DMS 273 (cell line): ENCODE measurements at regions not wholly inside any gene's neighbourhood (a gene's known extent, or its start where the extent isn't known, plus 50 kb on each side); places are given as distances from the start of the nearest gene placed in this dataset.
A peak's percentile ranks its signal among the peaks of the same experiment; 100 is the strongest.

Experiments used
- DNase-seq: peaks from one replicate; lab custom pipeline; 2025; ENCODE audit not compliant: unreplicated experiment; lab: John Stamatoyannopoulos, UW

DNA sequence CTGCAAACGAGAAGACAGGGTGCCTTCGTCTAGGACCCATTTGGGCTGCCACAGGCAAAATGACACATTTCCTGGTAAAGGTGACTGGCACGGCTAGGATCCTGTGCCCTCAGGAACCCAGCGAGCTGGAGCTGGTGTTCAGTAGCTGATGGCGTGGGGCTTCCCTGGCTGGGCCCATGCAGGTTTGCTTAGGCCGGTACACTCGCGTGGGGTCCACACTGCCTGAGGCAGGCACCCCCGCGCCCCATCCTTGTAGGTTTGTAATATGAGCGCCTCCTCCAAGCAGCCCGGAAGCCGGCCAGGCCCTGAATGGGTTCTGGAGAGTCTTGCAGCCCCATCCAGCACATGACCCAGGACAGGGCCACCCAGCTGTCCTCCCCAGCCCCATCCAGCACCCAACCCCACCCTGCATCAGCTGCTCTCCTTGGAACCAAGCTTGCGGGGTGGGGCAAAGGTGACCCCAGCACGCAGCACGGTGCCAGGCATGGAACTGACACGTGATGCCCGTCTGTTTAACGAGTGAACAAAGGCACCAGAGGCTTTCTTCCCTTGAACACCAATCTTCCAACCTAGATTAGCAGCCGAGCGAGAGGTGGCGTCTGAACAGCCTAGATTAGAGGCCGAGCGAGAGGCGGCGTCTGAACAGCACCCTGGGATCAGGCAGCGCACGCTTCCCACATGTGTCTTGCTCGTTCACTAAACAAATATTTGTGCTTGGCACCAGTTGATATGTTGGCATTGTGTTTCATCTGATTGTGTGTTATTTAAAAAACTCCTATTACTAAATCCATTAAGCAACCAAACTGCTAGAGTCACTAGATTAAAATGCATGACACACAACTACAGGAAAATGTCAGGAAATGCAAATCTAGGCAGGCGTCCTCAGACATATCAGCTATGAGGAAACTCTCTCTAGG, 112.1 kb downstream of the DLL1 start:
- DNase-seq: peak; percentile 70

DNA sequence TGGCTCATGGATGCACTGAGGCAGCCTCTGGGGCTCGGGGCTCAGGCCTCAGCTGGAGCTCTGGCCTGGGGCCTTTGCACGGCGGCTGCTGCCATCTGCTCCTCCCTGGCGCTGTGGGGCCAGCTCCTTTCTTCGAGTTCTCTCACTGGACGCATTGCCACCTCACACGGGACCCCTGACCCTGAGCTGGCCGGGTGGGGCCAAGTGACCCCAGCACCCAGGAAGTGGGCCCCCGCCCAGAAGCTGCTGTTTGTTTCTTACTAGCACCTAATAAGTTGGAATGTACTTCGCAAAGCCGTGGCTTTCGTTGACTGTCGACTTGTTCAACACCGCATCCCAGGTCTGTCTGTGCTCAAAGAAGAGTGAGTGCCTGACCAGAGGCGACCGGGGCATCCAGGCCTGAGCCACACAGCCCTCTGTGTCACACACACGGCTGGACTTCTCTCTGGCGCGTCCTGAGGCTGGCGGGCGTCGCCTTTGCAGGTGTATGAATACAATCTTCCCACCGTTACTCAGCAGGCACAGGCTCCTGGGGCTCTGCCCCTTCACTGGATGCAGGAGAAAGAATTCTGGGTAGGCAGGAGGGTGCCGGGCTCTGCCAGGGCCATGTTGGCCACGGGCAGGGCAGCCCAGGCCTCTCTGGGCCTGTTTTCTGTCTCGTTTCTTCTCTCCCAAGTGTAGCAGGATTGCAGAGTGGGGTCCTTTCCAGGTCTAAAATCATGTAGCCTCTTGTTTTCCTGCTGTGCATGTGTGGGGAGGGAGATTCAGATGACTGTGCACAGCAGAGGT, 112.9 kb downstream of the DLL1 start:
- peak; percentile 48 for DNase-seq

DNA sequence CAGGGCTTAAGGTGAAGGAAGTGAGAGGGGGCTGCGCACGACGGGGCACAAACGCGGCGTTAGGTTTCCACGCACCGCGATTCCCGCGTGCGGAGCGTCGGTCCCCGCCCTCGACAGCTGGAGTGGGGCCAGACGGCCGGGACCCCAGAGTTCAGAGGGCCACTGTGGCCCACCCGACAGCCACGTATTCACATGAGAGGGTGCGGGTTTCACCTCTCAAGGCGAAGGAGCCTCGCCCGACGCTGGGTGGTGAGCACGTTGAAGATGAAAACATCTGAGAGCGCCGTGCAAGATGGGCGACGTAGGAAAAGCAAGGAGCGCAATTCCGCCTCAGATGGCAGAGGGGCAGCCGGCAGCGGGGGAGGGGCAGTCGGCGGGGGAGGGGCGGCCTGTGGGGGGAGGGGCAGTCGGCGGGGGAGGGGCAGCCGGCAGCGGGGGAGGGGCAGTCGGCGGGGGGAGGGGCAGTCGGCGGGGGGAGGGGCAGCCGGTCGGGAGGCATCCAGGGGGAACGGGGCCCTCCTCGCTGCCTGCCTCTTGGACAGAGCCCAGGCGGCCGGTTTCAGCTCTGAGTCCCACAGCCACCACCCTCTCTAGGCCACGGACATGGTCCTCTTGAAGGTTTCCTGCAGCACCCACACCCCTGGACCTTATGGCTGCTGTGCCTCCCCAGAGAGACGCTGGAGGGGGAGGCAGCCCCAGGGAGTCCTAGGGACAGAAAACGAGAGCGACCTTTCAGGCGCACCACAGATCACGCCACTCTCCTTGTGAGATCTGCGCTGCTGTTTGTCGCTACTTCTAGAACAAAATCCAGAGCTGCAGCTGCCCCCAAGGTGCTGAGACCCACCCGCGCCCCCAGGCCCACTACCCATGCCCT, 113.7 kb downstream of the DLL1 start:
- DNase-seq: peak; percentile 75

DNA sequence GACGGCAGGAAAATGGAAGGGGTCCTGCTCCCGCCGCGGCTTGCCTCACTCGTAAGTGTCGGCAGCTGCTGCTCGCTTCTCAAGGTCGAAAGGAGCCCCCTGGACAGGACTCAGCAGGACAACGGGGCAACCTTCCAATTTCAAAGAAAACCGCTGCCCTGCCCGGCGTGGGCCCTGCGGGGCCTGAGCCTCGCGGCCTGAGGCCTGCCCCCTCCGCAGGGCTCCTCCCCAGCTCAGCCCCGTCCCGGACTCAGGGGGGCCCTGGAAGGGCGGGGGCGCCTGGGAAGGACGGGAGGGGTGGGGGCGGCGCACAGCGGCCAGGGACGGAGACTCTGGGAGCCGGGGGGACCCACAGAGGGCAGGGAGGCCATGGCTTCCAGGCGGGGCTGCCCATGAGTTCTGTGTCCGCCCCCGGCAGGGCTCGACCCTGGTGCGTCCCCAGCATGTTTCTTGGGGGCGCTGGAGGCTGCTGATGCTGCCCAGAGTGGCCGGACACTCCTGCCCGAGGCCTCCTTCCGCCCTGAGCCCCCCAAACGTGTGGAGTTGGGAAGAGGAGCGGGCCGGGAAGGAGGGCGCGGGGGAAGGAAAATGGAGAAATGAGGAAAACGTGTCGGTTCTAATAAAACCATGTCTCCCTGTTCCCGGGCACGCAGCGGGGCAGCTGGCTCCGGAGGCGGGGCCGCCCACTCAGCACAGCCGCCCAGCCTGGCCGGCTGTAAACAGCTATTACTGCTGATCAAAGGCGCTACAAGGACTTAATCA, 114.6 kb downstream of the DLL1 start:
- DNase-seq: peak; percentile 84

DNA sequence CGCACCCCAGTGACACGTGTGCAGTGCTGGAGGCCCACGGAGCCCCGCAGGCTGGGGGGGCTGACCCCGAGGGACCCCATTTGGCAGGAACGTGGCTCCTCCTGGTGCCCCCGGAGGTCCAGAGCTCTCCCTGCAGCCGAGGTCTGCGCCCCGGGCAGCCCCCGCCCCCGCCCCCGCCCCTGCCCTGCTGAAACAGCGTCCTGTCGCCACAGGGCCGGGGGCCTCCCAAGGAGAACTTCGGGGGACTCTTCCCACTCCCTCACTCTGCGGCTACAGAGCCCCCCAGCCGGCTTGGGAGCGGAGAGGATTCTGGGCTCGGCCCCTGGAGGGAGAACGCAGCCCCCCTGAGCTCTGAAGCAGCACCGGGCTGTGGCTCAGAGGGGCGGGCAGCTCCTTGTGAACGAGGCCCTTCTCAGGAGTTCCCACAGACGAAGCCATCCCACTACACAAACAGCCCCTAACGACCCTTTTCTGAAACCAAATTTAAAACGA, 115.2 kb downstream of the DLL1 start:
- DNase-seq: no peak

DNA sequence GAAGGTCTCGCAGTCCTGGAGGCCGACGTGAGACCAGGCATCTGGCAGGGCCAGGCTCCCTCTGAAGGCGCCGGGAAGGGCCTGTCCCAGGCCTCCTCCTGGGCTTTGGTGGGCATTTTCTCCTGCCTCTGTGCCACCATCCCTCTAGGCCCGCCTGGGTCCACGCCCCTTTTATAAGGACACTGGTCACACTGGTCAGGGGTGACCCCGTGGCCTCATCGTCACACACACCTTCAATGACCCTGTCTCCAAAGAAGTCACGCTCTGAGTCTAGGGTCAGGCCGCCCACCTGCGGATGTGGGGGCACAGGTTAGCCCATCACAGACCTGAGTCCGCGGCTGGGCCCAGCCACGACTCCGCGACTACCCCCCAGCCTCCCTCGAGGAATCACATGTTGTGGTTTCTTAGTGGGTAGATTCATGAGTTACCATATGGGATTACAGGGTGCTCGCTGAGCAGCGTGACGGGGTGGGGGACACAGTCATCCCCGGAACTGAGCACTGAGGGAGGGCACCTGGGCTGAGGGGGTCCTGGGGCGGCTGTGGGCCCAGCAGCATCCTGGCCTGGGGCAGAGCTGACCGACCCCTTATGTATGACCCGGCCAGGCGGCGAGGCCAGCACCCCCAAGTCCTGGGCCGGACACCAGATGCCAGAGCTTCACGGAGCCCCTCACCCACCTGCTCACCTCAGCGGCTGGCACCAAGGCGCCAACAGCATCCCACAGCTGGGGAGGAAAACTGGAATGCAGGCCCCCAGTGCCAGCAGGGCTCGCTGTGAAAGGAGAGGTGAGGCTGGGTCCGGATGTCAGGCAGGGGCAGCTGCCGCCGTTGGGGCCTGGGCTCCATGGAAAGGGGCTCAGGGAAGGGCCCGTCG, 115.9 kb downstream of the DLL1 start:
- no peak for DNase-seq

DNA sequence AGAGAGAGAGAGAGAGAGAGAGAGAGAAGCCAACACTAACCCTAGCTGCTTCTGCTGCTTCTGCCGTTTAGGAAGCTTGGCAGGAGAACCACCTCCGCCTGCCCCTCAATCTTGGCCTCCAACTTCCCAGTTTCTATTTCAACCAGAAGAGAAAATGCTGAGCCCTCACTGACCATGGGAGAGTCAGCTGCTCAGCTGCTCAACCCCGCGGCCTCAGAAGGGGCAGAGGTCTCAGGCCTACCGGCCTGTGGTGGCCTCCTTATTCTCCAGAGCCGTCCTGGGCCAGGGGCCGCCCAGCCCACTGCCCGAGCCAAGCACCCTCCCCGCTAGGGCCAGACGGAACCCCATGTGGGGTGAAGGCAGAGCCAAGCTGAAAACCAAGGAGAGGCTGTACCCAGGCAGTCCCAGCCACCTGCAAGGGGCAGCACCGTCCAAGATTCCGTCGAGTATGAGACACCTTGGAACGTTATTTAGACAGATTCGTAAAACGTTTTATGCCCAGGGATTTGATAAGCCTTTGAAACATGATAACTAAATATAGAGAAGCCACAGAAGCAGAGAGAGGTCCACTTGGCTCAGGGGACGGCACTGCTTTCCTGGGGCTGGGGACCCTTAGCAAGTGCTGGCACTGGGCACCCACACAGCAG, 116.6 kb downstream of the DLL1 start:
- DNase-seq: no peak

DNA sequence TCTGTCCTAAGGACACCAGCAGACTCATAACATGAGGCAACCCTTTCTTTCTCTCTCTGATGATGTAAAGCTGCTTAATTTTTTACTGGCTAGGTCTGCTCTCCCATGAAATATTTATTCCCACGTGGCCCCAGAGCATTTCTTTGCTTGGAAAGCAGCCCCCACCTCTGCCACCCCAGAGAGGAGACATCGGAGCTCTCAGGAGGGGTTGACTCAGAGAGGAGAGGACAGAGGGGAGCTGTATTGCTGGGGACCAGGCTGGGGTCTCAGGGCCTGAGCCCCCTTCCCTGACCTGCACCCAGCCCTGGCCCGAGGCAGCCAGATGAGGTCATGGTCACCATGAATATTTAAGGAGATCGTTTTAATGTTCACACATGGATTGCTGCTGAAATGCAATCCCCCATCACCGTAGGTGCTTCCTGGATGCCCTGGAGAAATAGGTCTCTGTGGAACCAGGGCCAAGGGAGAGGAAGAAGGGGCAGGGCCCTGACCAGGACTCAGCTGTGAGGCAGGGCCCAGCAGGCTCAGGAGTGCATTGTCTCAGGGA, 117.5 kb downstream of the DLL1 start:
- no peak for DNase-seq

DNA sequence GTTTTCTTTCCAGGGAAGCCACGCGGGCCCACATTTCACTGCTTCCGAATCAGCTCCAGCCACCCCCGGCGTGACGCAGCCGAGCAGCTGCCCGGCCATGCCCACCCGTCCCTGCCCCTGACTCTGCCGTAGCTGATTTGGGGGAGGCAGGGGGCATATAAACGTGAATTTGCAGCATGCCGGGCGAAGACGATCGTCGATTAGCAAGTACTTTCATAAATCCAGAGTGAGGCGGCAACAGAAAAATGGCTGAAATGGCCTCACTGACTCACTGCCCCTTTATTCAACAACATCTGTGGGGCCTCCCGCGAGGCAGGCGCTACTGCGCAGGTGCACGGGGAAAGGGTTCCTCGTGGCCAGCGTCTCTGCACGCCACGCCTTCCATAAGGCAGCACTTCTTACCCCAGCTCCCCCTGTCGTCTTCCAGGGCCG, 118.0 kb downstream of the DLL1 start:
- DNase-seq: no peak

DNA sequence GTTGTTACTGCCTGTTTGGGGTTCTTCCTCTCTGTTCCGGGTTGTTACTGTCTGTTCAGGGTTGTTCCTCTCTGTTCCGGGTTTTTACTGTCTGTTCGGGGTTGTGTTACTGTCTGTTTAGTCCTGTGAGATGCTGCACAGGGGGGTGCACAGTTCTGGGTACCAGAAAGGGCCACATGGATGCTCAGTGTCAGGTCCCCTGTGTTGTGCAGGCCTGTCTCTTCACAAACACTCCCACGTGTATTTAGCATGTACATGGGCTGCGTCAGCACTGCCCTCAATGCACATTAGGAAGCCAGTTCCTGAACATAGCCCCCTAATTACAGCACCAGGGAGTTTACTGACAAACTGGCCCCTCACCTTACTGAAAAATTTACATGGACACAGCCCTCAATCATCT, 118.5 kb downstream of the DLL1 start:
- DNase-seq: no peak

DNA sequence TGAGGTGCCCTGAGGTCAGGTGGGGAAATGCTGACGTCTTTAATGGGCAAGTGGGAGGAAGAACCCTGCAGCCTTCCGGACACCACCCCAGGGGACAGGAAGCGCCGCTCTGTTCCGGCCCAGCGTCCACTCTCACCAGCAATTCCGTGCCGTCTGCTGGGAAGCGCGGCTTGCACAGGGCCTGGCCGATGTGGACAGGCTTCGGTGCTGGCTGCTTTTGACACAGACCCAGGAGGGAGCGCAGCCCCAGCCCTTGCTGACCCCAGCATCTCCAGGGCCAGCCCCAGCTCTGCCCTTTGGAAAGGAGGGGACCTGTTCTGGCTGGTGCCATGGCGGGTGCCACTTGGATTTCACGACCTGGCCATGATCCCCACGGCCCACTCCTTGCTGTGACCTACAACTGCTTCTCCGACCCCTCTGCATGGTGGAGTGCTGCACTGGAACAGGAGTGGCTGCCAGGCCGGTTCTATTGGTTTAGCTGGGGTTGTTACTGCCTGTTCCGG, 123.2 kb downstream of the DLL1 start:
- no peak for DNase-seq

DNA sequence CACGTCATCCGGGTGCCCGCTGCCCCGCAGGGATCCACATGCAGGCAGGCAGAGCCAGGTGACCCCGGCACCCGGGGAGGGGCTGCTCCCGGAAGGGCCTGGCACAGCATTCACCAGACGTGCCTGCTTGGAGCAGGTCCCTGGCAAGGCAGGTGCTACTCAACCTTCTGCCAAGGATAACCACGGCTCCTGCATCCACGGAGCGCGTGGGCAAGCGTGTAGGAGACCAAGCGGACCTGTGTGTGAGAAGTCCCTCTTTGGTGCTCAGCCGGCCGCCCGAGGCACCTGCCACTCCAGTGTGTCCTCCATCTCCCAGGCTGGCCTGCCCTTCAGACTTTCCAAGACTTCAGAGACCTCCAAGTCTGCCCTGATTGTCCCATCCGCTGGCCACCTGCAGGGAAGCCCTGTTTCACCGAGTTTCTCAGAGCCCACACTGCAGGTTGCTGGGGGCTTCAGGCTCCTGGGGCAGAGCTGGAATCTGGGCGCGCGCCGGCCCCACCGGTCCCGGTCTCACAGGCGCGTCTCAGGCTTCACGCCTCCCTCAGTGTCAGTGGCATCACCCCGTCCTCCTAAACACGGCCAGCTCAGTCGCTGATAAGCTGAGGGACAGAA, 124.3 kb downstream of the DLL1 start:
- no peak for DNase-seq

DNA sequence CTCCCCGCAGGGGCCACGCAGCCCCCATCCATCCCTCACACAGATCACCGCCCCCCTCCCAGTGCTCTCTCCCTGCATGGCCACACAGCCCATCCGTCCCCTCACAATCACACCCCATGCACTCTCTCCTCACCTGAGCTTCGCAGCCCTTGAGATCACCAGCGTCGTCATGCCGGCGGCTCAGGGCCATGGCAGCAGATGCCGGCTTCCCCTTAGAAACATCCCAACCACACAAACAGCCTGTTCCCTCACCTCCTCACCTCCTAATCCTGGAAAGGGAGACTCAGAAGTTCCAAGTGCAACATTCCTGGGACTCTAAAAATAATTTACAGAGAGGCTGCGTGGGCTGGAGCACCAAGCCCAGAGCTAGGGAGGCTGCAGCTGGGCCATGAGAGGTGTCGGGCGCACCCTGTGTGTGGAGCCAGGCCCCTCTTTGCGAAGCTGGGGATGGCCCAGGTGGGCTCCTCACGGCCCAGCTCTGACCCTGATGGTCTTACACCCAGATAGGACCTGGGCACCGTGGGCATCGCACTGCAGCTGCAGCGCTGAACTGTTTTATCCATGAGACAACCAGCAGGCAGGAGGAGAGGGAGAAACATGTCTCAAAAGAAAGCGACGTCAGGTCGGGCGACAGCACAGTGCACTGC, 125.3 kb downstream of the DLL1 start:
- no peak for DNase-seq

DNA sequence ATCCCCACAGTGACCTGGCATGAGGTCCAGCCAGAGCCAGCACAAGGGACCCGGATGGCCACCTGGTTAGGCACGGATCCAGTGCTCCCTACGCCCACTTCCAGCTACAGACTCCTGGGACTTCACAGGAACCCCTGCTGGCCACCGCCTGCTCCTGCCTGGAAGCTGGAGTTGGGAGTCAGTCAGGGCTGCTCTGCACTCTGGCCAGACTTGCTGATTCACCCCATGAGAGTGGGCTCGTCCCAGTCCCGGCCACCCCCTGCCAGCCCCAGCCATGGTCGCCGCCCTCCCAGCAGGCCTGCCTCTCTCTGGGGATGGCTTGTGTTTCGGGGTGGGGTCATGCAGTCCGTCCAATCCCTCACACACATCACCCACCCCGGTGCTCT, 125.8 kb downstream of the DLL1 start:
- DNase-seq: no peak

DNA sequence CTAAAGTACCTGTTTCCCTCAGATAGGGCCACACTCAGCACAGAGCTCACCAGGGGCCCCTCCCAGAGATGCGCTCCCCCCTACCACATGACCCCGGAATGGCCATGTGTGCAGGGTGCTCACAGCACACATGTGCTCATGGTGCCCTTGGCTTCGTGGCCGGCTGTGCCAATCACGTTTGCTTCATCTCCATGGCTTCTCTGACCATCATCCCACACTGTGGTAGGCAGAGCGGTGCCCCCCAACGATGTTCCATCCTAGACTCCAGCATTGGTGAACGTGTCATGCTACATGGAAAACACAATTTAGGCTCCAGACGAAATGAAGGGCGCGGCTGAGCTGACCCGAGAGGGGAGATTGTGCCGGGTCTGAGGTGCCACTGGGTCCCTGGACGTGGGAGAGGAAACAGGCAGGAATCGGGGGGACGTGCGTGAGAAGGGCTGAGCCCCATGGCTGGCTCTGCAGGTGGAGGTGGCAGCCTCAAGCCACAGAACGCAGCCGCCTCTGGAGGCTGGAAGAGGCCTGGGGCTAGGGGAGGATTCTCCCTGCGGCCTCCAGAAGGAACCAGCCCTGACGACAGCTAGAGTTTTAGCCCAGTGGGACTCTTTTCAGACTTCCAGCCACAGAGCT, 126.5 kb downstream of the DLL1 start:
- DNase-seq: no peak

DNA sequence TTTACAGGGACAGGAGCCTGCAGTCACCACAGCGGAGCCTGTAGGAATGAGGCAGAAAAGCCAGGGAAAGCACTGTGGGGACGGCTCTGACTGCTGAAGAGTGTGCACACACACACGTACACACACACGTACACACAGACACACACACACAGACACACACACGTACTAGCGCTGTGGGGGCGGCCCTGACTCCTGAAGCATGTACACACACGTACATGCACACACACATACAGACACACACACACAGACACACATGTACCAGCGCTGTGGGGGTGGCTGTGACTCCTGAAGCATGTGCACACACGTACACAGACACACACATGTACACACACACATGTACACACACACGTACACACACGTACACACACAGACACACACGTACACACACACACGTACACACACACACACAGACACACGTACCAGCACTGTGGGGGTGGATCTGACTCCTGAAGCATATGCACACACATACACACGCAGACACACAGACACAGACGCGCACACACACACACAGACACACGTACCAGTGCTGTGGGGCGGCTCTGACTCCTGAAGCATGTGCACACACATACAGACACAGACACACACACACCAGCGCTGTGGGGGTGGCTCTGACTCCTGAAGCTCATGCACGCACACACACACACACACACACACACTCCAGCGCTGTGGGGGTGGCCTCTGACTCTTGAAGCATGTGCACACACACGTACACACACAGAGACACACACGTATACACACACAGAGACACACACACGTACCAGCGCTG, 127.3 kb downstream of the DLL1 start:
- DNase-seq: no peak
